GM10248 (cell line): ENCODE measurements at regions not wholly inside any gene's neighbourhood (a gene's known extent, or its start where the extent isn't known, plus 50 kb on each side); places are given as distances from the start of the nearest gene placed in this dataset.
A peak's percentile ranks its signal among the peaks of the same experiment; 100 is the strongest.

Experiments used
- CTCF ChIA-PET: fragments of 300-600 bp; sonication (Branson Sonifier 250); formaldehyde crosslinking; extraction: SDS; loops from one replicate; lab custom pipeline; 2021; ENCODE audit warnings: antibody characterized with exemption; lab: Yijun Ruan, JAX
- POLR2A ChIA-PET: fragments of 350-650 bp; sonication (Branson Sonifier 250); formaldehyde crosslinking; extraction: SDS; loops from one replicate; lab custom pipeline; 2020; ENCODE audit warnings: antibody characterized with exemption; lab: Yijun Ruan, JAX
- DNase-seq: peaks from one replicate; pipeline ENCODE4 v3.0.0; 2012; ENCODE audit errors: extremely low spot score
- TF ChIP-seq, protein P1 (sequence below): IDR thresholded peaks from 2 replicates; pipeline ENCODE4 v1.5.1; 2012; ENCODE audit warnings: mild to moderate bottlenecking, low read depth; ENCODE audit errors: extremely low read depth, missing control alignments, control extremely low read depth

DNA sequence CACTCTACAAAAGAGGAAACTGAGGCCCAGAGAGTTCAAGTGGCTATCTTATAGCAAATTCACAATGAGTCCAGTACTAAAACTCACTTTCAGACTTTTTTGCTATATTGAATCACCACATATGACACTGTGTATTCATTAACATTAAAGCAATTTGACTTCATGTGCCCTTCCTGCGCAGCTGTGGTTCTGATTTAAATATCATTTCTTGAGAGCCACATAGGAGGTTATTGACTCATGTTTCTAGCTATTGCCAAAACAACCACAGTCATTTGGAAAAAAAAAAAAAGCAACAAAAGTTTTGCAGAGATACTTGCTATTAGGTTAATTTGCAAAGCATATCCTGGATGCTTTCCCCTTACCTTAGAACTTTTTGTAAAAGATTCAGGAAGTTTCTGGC lies 341.2 kb downstream of the PIK3C3 start:
- no peak for DNase-seq
- ChIA-PET CTCF (interaction anchor here (1.1 to 6.1 kb wide), 8 partner anchors 10 to 1301 kb away, joined by 3 to 44 read pairs (median 6); no protein-coding TSS in a partner anchor), POLR2A (no interaction called here)
- TF ChIP-seq, protein P1, sequence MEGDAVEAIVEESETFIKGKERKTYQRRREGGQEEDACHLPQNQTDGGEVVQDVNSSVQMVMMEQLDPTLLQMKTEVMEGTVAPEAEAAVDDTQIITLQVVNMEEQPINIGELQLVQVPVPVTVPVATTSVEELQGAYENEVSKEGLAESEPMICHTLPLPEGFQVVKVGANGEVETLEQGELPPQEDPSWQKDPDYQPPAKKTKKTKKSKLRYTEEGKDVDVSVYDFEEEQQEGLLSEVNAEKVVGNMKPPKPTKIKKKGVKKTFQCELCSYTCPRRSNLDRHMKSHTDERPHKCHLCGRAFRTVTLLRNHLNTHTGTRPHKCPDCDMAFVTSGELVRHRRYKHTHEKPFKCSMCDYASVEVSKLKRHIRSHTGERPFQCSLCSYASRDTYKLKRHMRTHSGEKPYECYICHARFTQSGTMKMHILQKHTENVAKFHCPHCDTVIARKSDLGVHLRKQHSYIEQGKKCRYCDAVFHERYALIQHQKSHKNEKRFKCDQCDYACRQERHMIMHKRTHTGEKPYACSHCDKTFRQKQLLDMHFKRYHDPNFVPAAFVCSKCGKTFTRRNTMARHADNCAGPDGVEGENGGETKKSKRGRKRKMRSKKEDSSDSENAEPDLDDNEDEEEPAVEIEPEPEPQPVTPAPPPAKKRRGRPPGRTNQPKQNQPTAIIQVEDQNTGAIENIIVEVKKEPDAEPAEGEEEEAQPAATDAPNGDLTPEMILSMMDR, result no peak

DNA sequence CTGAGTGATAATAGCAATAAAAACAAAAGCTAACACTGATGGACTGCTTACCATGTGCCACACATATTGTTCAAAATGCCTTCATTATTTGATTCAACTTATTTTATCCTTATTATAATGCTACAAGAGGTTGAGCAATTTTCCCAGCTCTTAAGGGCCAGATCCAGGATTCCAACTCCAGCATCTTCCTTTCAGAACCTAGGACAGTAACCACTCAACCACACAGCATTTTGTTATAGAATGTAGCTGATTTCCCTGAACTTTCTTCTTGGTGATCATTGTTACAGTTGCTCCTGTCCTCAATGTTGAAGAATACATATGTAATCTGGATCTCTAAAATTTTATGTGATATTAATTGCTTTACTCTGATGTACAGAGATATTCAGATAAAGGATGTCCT lies 341.7 kb downstream of the PIK3C3 start:
- DNase-seq, result no peak
- CTCF ChIA-PET, result interaction anchor here (1.1 to 6.1 kb wide), 8 partner anchors 10 to 1300 kb away, joined by 3 to 44 read pairs (median 8); no protein-coding TSS in a partner anchor

DNA sequence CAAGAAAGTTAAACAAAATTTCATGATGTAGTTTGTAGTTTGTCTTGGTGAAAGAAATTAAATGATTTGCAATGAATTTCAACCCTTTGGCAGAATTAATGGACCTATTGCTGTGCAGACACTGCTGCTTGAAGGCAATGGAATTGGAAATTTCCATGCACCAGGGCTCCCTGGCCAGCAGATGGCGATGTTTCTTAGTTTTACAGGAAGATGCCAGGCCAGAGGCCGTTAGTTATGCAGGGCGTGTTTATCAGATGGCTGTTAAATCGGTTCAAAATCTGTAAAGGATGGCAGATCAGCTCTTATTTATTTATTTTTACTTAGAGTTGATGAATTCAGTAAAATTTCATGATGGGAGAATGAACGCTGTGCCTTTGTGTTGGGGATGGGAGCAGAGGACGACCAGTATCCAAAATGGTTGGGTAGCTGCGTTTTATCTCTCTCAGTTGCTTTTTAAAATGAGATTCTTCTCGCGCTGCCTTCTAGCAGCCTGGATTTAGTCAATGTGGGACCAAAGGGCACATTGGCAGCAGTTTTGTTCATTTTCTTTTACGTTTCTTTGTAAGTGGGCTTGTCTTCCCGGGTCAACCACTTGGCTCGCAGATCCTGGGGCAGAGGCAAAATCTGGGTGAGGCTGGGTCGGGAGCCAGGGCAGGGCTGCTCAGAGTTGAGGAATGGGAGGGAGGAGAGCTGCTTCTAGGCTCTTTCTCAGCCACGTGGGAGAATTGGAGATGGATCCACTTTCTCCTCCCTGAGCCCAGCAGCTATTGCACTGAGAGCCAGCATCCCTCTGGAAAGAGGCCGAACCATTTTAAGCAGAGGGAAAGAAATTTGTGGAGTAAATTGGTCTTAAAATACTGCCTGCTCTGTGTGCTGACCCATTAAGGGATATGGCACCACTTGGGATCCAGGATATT lies 344.0 kb downstream of the PIK3C3 start:
- POLR2A ChIA-PET, result no interaction called here
- peak; percentile 56 for DNase-seq
- CTCF ChIA-PET, result interaction anchor here (0.7 to 6.1 kb wide), 26 partner anchors 8 to 1298 kb away, joined by 3 to 44 read pairs (median 4); no protein-coding TSS in a partner anchor
- TF ChIP-seq, protein P1, result peak; percentile 82

More for the DNA sequence above, 341.7 kb downstream of the PIK3C3 start:
- TF ChIP-seq, protein P1, result no peak
- POLR2A ChIA-PET, result no interaction called here

DNA sequence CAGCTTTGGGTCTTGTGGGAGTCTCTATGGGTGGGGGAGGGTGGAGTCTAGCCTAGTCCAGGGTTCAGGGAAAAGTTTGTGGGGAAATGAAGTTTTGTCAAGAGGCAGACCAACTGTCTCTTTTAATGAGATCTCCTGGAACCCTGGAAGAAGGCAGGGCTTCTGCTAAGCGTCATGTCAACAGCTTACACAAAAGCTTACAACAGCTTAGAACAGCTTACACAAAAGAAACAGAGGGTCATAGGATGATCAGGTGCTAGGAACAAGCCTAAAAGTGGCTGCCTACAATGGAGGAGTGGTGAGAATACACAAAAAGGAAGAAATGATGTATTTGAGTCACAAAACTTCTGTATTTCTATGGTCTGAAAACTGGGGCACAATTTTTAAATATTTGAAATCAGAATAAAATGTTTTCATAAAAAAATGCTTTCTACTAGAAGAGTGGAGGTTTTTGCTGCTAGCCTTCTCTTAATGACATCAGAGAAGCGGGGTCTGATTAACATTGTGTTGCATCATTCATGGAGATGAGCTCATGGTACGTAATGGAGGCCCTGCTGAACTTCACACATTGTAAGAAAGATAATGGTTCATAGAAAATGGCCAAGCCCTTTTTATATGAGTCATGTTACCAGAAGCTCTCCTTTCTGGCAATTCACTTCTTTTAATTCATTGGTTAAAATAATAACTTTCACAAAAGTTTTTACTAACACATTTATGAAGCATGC lies 351.0 kb downstream of the PIK3C3 start:
- no peak for DNase-seq
- ChIA-PET CTCF (interaction anchor here (5.8 kb wide), 1 partner anchor 9 kb away, joined by 39 read pairs; no protein-coding TSS in a partner anchor), POLR2A (no interaction called here)
- TF ChIP-seq, protein P1, result no peak

DNA sequence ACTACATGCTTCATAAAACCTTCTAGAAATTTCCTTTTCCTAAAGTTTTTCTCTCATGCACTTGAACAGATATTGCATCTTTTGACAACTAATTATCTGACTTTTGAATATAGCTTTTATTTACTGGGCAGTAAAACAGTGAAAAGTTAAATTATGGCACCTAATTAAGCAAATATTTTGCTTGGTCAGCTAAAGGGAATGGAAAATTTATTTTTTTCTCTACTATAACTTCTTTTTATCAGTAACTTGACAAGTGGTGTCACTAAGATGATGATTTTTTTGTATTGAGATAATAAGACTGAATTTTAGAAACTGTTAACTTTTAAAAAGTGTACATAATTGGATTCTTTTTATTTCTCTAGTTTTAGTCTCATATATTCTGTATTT lies 351.6 kb downstream of the PIK3C3 start:
- CTCF ChIA-PET, result interaction anchor here (0.9 to 5.8 kb wide), 2 partner anchors 10 to 15 kb away, joined by 3 to 39 read pairs; no protein-coding TSS in a partner anchor
- DNase-seq, result no peak
- POLR2A ChIA-PET, result no interaction called here
- TF ChIP-seq, protein P1, result no peak

DNA sequence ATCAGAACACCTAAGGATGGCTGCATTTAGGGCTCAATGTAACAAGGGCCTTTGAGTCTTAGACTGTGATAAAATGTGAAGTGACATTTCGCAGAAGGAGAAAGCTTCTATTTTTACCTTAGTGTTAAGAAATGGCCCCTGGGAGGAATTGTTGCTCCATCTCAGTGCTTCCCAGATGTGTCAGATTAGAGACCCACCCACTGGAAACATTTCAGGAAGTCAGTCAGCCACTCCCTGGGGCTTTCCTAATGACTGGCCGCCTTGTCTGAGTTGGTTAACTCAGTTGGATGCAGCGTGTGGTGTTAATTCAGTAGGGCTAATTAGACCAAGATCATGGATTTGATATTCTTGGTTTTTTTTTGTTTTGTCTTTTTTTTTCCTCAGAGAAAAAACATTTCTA lies 355.9 kb downstream of the PIK3C3 start:
- ChIA-PET CTCF (interaction anchor here (0.8 to 2.4 kb wide), 3 partner anchors 10 to 14 kb away, joined by 4 to 11 read pairs (median 5); no protein-coding TSS in a partner anchor), POLR2A (no interaction called here)
- no peak for DNase-seq
- TF ChIP-seq, protein P1, result no peak
